Endodermal cell (in vitro differentiated cells): ENCODE measurements at regions not wholly inside any gene's neighbourhood (a gene's known extent, or its start where the extent isn't known, plus 50 kb on each side); places are given as distances from the start of the nearest gene placed in this dataset.
A peak's percentile ranks its signal among the peaks of the same experiment; 100 is the strongest.

Experiments used
- DNase-seq: peaks from one replicate; pipeline ENCODE4 v3.0.0-alpha.2; 2017
- H3K27ac ChIP-seq: 2 replicates; pipeline ENCODE4 v1.5.1; 2013; ENCODE audit warnings: mild to moderate bottlenecking, low read depth, low read length, moderate library complexity
- H3K27me3 ChIP-seq: 2 replicates; pipeline ENCODE4 v1.6.1; 2013; ENCODE audit warnings: mild to moderate bottlenecking, low read length, moderate library complexity; ENCODE audit not compliant: insufficient read depth, control insufficient read depth, poor library complexity, severe bottlenecking
- H3K36me3 ChIP-seq: 2 replicates; pipeline ENCODE4 v1.7.0; 2013; ENCODE audit warnings: mild to moderate bottlenecking, low read length, moderate library complexity; ENCODE audit not compliant: control insufficient read depth, insufficient read depth
- H3K4me1 ChIP-seq: one replicate; pipeline ENCODE4 v1.7.0; 2013; ENCODE audit warnings: low read length; ENCODE audit not compliant: control insufficient read depth, insufficient read depth
- H3K4me3 ChIP-seq: 2 replicates; pipeline ENCODE4 v1.5.1; 2013; ENCODE audit warnings: mild to moderate bottlenecking, low read length, moderate library complexity
- H3K9ac ChIP-seq: 2 replicates; pipeline ENCODE4 v1.6.1; 2013; ENCODE audit warnings: mild to moderate bottlenecking, low read length, moderate library complexity; ENCODE audit not compliant: poor library complexity, severe bottlenecking; ENCODE audit errors: extremely low read depth
- H3K9me3 ChIP-seq: 2 replicates; pipeline ENCODE4 v1.6.1; 2013; ENCODE audit warnings: mild to moderate bottlenecking, low read length, moderate library complexity; ENCODE audit not compliant: control insufficient read depth
- H3K27ac Mint-ChIP-seq: 2 replicates; pipeline ENCODE4 v1.8.0; 2020; ENCODE audit warnings: mixed read lengths
- H3K27me3 Mint-ChIP-seq: 2 replicates; pipeline ENCODE4 v1.8.0; 2021; ENCODE audit warnings: mild to moderate bottlenecking, mixed read lengths; ENCODE audit not compliant: insufficient read depth
- H3K36me3 Mint-ChIP-seq: 2 replicates; pipeline ENCODE4 v1.8.0; 2020; ENCODE audit warnings: low read depth, mixed read lengths
- H3K4me1 Mint-ChIP-seq: 2 replicates; pipeline ENCODE4 v1.8.0; 2020; ENCODE audit warnings: mixed read lengths
- H3K4me3 Mint-ChIP-seq: 2 replicates; pipeline ENCODE4 v1.8.0; 2020; ENCODE audit warnings: mild to moderate bottlenecking, moderate library complexity, mixed read lengths
- H3K9me3 Mint-ChIP-seq: 2 replicates; pipeline ENCODE4 v1.8.0; 2020; ENCODE audit warnings: mild to moderate bottlenecking, mixed read lengths
- WGBS, 2 experiments: methylation state at CpG; one replicate each; pipeline versions ENCODE4 v1.1.5 to v1.1.7; 2013; ENCODE audit warnings: missing lambda C conversion rate in 2 of 2, mixed read lengths in 1 of 2; ENCODE audit not compliant: insufficient coverage in 1 of 2, insufficient read length in 1 of 2; 5-methylcytosine and 5-hydroxymethylcytosine counted together
- TF ChIP-seq, protein P1 (sequence below): fragments of 200-600 bp; sonication (generic); conservative IDR thresholded peaks from 2 replicates; pipeline ENCODE4 v1.5.0; 2021; ENCODE audit warnings: antibody characterized with exemption, mild to moderate bottlenecking

DNA sequence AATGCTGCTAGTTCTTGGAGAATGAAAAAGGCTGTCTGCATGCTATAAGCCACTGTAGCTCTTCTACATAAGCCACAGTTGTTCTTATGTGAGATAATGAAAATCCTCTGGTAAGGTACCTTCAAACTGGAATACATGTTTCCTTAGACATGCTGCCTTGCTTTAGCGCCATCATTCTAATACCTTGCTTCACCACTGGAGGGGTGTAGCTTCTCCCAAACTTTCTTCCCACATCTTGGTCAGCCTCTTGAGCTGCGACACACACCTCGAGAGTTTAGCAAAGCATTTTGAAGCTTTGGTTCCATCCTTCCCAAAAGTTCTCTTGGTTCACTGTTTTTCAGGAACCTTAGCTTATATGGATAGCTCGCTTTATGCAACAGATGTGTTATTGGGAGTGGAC lies 69.5 kb downstream of the NKX2-1 start:
- Histone ChIP-seq H3K4me3 (no peak overlapping the region), H3K36me3 (no peaks in the 10 kb centered on the region), H3K27ac (no peak overlapping the region), H3K9me3 (no peaks in the 10 kb centered on the region), H3K4me1 (peaks cover 8% of the 10 kb centered on the region), H3K27me3 (peaks cover 18% of the 10 kb centered on the region), H3K9ac (no peak overlapping the region)
- no peak overlapping the region for H3K27ac Mint-ChIP-seq
- TF ChIP-seq, protein P1, sequence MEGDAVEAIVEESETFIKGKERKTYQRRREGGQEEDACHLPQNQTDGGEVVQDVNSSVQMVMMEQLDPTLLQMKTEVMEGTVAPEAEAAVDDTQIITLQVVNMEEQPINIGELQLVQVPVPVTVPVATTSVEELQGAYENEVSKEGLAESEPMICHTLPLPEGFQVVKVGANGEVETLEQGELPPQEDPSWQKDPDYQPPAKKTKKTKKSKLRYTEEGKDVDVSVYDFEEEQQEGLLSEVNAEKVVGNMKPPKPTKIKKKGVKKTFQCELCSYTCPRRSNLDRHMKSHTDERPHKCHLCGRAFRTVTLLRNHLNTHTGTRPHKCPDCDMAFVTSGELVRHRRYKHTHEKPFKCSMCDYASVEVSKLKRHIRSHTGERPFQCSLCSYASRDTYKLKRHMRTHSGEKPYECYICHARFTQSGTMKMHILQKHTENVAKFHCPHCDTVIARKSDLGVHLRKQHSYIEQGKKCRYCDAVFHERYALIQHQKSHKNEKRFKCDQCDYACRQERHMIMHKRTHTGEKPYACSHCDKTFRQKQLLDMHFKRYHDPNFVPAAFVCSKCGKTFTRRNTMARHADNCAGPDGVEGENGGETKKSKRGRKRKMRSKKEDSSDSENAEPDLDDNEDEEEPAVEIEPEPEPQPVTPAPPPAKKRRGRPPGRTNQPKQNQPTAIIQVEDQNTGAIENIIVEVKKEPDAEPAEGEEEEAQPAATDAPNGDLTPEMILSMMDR: peak; percentile 70
- no peak overlapping the region for H3K4me3 Mint-ChIP-seq
- H3K4me1 Mint-ChIP-seq: peaks cover 22% of the 10 kb centered on the region
- WGBS, 2 experiments: 85 to 92% methylated on average over 2 to 4 of the region's 4 CpGs
- DNase-seq: peak; percentile 61
- no peaks in the 10 kb centered on the region for H3K9me3 Mint-ChIP-seq
- peaks cover 17% of the 10 kb centered on the region for H3K27me3 Mint-ChIP-seq
- H3K36me3 Mint-ChIP-seq: no peaks in the 10 kb centered on the region

DNA sequence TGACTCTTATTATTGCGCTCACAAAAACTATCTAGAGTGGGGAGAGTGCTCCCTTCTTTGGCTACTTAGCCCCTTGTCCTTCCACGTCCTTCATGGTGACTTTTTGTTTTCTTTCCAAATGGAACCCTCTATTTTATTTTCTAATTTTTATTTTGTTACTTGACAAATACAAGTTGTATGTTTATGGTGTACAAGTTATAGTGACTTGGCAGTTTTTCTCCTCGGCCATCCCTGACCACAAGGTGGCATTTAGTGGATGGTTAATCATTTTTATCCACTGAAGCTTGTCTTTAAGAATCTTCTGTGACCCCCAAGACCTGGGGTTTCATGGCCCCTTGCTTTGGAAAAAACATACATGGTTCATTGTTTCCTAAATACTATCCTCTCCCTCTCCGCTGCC lies 70.1 kb downstream of the NKX2-1 start:
- 87 to 96% methylated on average over 3 to 4 of the region's 4 CpGs for WGBS, 2 experiments
- DNase-seq: no peak
- H3K4me3 Mint-ChIP-seq: no peak overlapping the region
- peaks cover 8% of the 10 kb centered on the region for H3K4me1 ChIP-seq
- TF ChIP-seq, protein P1: no peak
- no peak overlapping the region for H3K9ac ChIP-seq
- H3K27ac ChIP-seq: no peak overlapping the region
- H3K4me3 ChIP-seq: no peak overlapping the region
- H3K27me3 ChIP-seq: peaks cover 20% of the 10 kb centered on the region
- no peaks in the 10 kb centered on the region for H3K36me3 Mint-ChIP-seq
- H3K4me1 Mint-ChIP-seq: peaks cover 22% of the 10 kb centered on the region
- H3K27ac Mint-ChIP-seq: no peak overlapping the region
- H3K36me3 ChIP-seq: no peaks in the 10 kb centered on the region
- H3K27me3 Mint-ChIP-seq: peaks cover 17% of the 10 kb centered on the region
- no peaks in the 10 kb centered on the region for H3K9me3 Mint-ChIP-seq
- no peaks in the 10 kb centered on the region for H3K9me3 ChIP-seq

DNA sequence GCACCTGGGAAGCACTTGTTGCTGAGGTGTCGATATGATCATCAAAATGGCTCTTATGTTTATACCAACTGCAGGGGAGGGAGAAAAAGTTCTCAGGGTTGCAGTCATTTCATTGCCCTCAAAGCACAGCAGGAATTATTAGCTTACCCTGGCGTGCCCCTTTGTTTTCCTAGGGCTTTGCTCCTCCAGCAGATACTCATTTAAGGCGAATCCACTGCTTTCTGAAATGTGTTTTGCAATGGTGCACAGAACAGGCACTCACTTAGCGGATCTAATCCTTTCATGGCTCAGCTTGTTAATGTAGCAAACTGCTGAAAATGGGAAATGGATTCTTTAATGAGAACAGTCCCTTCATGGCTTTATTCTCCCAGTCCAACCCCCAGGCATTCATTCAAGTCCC lies 76.7 kb downstream of the NKX2-1 start:
- no peak overlapping the region for H3K9ac ChIP-seq
- H3K4me1 ChIP-seq: peaks cover 13% of the 10 kb centered on the region
- Mint-ChIP-seq H3K4me1 (peaks cover 38% of the 10 kb centered on the region), H3K27ac (no peak overlapping the region), H3K27me3 (peaks cover 14% of the 10 kb centered on the region), H3K4me3 (no peak overlapping the region), H3K36me3 (no peaks in the 10 kb centered on the region), H3K9me3 (no peaks in the 10 kb centered on the region)
- TF ChIP-seq, protein P1: no peak
- H3K27me3 ChIP-seq: peaks cover 26% of the 10 kb centered on the region
- H3K9me3 ChIP-seq: no peaks in the 10 kb centered on the region
- peak overlapping the region; percentile 43 for H3K4me3 ChIP-seq
- DNase-seq: peak; percentile 65
- no peaks in the 10 kb centered on the region for H3K36me3 ChIP-seq
- 8 to 13% methylated on average over 3 to 4 of the region's 4 CpGs for WGBS, 2 experiments
- H3K27ac ChIP-seq: no peak overlapping the region
